HEK293T (cell line): ENCODE measurements at regions not wholly inside any gene's neighbourhood (a gene's known extent, or its start where the extent isn't known, plus 50 kb on each side); places are given as distances from the start of the nearest gene placed in this dataset.

Experiments
- CTCF ChIA-PET: fragments of 350-600 bp; formaldehyde crosslinking; extraction: SDS; loops from one replicate; lab custom pipeline; 2021; ENCODE audit warnings: antibody characterized with exemption, inconsistent platforms; lab: Yijun Ruan, JAX
- POLR2A ChIA-PET: fragments of 350-600 bp; formaldehyde crosslinking; extraction: SDS; loops from one replicate; lab custom pipeline; 2020; ENCODE audit warnings: antibody characterized with exemption, inconsistent platforms; lab: Yijun Ruan, JAX
- DNase-seq: peaks from one replicate; pipeline ENCODE4 v3.0.0; 2012; ENCODE audit warnings: mixed read lengths; ENCODE audit errors: extremely low spot score
- ARNT ChIP-seq: fragments of 450-650 bp; IDR thresholded peaks from 2 replicates; pipeline ENCODE4 v1.6.1; 2017; ENCODE audit warnings: mild to moderate bottlenecking
- BHLHE40 ChIP-seq: fragments of 450-650 bp; IDR thresholded peaks from 2 replicates; pipeline ENCODE4 v1.6.1; 2016; ENCODE audit warnings: mild to moderate bottlenecking, moderate library complexity, borderline replicate concordance
- CTBP1 ChIP-seq: fragments of 450-650 bp; IDR thresholded peaks from 2 replicates; pipeline ENCODE4 v1.6.1; 2016; ENCODE audit warnings: borderline replicate concordance
- ELF4 ChIP-seq: fragments of 450-650 bp; IDR thresholded peaks from 2 replicates; pipeline ENCODE4 v1.6.1; 2017; ENCODE audit warnings: antibody characterized with exemption
- FOXA1 ChIP-seq: fragments of 450-650 bp; IDR thresholded peaks from 2 replicates; pipeline ENCODE4 v1.6.1; 2016; ENCODE audit warnings: mild to moderate bottlenecking
- FOXK2 ChIP-seq: fragments of 450-650 bp; IDR thresholded peaks from 2 replicates; pipeline ENCODE4 v1.6.1; 2016; ENCODE audit warnings: mild to moderate bottlenecking
- FOXM1 ChIP-seq: fragments of 450-650 bp; IDR thresholded peaks from 2 replicates; pipeline ENCODE4 v1.6.1; 2017; ENCODE audit warnings: mild to moderate bottlenecking, borderline replicate concordance
- HDGF ChIP-seq: fragments of 450-650 bp; IDR thresholded peaks from 2 replicates; pipeline ENCODE4 v1.6.1; 2017; ENCODE audit warnings: antibody characterized with exemption, borderline replicate concordance
- L3MBTL2 ChIP-seq: fragments of 450-650 bp; conservative IDR thresholded peaks from 2 replicates; pipeline ENCODE4 v1.6.1; 2016; ENCODE audit warnings: mild to moderate bottlenecking
- LEF1 ChIP-seq: fragments of 450-650 bp; IDR thresholded peaks from 2 replicates; pipeline ENCODE4 v1.6.1; 2017; ENCODE audit warnings: mild to moderate bottlenecking, borderline replicate concordance
- NFRKB ChIP-seq: fragments of 450-650 bp; IDR thresholded peaks from 2 replicates; pipeline ENCODE4 v1.6.1; 2016; ENCODE audit warnings: mild to moderate bottlenecking, moderate library complexity
- PKNOX1 ChIP-seq: fragments of 450-650 bp; IDR thresholded peaks from 2 replicates; pipeline ENCODE4 v1.6.1; 2016
- SP1 ChIP-seq: fragments of 450-650 bp; IDR thresholded peaks from 2 replicates; pipeline ENCODE4 v1.6.1; 2017
- SUZ12 ChIP-seq: fragments of 450-650 bp; IDR thresholded peaks from 2 replicates; pipeline ENCODE4 v1.6.1; 2016; ENCODE audit warnings: mild to moderate bottlenecking
- TARDBP ChIP-seq: fragments of 450-650 bp; IDR thresholded peaks from 2 replicates; pipeline ENCODE4 v1.6.1; 2016
- ZNF384 ChIP-seq: fragments of 450-650 bp; IDR thresholded peaks from 2 replicates; pipeline ENCODE4 v1.6.1; 2016

GRCh38 chr5:56305001-56305950 is 72.1 kb upstream of the ANKRD55 start:
- ChIA-PET POLR2A (no interaction called here), CTCF (no interaction called here)
- no peak for DNase-seq
- TF ChIP-seq ZNF384, result no peak
- no peak for TF ChIP-seq SP1
- TF ChIP-seq PKNOX1, result no peak
- TF ChIP-seq CTBP1, result no peak
- TF ChIP-seq SUZ12, result no peak

GRCh38 chr5:56303511-56303910 is 70.4 kb upstream of the ANKRD55 start:
- ChIA-PET CTCF (no interaction called here), POLR2A (no interaction called here)
- DNase-seq, result no peak
- TF ChIP-seq NFRKB (no peak), FOXK2 (no peak), ELF4 (no peak), L3MBTL2 (no peak), SP1 (no peak), LEF1 (no peak), HDGF (no peak), ZNF384 (no peak), PKNOX1 (no peak), BHLHE40 (no peak), TARDBP (no peak), FOXA1 (no peak), SUZ12 (no peak), FOXM1 (no peak), ARNT (no peak), CTBP1 (no peak)

GRCh38 chr5:56302027-56302426 is 68.9 kb upstream of the ANKRD55 start:
- CTCF ChIA-PET, result no interaction called here
- TF ChIP-seq CTBP1, result no peak
- no peak for TF ChIP-seq FOXM1
- no peak for TF ChIP-seq ELF4
- TF ChIP-seq LEF1, result no peak
- TF ChIP-seq L3MBTL2, result no peak
- no peak for TF ChIP-seq BHLHE40
- no peak for TF ChIP-seq HDGF
- TF ChIP-seq FOXK2, result no peak
- no peak for TF ChIP-seq ARNT
- no peak for TF ChIP-seq ZNF384
- no peak for TF ChIP-seq SUZ12
- POLR2A ChIA-PET, result no interaction called here
- DNase-seq, result no peak

GRCh38 chr5:56301069-56301468 is 67.9 kb upstream of the ANKRD55 start:
- POLR2A ChIA-PET, result no interaction called here
- no peak for DNase-seq
- CTCF ChIA-PET, result no interaction called here
- TF ChIP-seq ZNF384 (no peak), LEF1 (no peak), HDGF (no peak), NFRKB (no peak), SP1 (no peak), PKNOX1 (no peak), FOXA1 (no peak), BHLHE40 (no peak), SUZ12 (no peak)

- TF ChIP-seq TARDBP (no peak), FOXK2 (no peak), L3MBTL2 (no peak), FOXM1 (no peak), LEF1 (no peak), NFRKB (no peak), PKNOX1 (no peak), SUZ12 (no peak), SP1 (no peak), CTBP1 (no peak), BHLHE40 (no peak)
- no peak for DNase-seq
- CTCF ChIA-PET, result no interaction called here
- POLR2A ChIA-PET, result no interaction called here
These were observed 66.1 kb upstream of the ANKRD55 start for GRCh38 chr5:56299212-56299611.
